ENCODE measurements at regions not wholly inside any gene's neighbourhood (a gene's known extent, or its start where the extent isn't known, plus 50 kb on each side); places are given as distances from the start of the nearest gene placed in this dataset.

GRCh38 chr7:91366091-91366490, 101.9 kb downstream of the FZD1 start:
- H3K27ac ChIP-seq, result no peak overlapping the region
- no peak overlapping the region for H3K4me3 ChIP-seq
- no peaks in the 10 kb centered on the region for H3K4me1 ChIP-seq
- TF ChIP-seq CTCF (IDR thresholded peaks at IDR 0.05) (no peak), POLR2A (IDR thresholded peaks at IDR 0.05) (no peak)
- H3K36me3 ChIP-seq, result no peaks in the 10 kb centered on the region
- DNase-seq, result no peak
- intact Hi-C loops (cut with DNase I), result no loop called here
- H3K9me3 ChIP-seq, result no peaks in the 10 kb centered on the region
- no peaks in the 10 kb centered on the region for H3K27me3 ChIP-seq
- no peak for ATAC-seq

- no peak overlapping the region for H3K27ac ChIP-seq
- H3K4me3 ChIP-seq, result no peak overlapping the region
- ATAC-seq (no peak), DNase-seq (no peak)
- H3K9me3 ChIP-seq, result no peaks in the 10 kb centered on the region
- TF ChIP-seq POLR2A (IDR thresholded peaks at IDR 0.05) (no peak), CTCF (IDR thresholded peaks at IDR 0.05) (no peak)
- 87 to 90% (median 88%) methylated on average over 6 of the region's 6 CpGs for WGBS, 4 donors
- H3K27me3 ChIP-seq, result no peaks in the 10 kb centered on the region
- H3K4me1 ChIP-seq, result peaks cover 0 to 5% (median 0%) of the 10 kb centered on the region in 12 donors
- intact Hi-C loops (cut with DNase I), result no loop called here
- no peaks in the 10 kb centered on the region for H3K36me3 ChIP-seq
Observed at GRCh38 chr7:91367812-91368578, 103.8 kb downstream of the FZD1 start.

- Histone ChIP-seq H3K27ac (no peak overlapping the region), H3K4me3 (no peak overlapping the region), H3K9me3 (no peaks in the 10 kb centered on the region), H3K4me1 (peaks cover 0 to 15% (median 0%) of the 10 kb centered on the region in 12 donors), H3K36me3 (no peaks in the 10 kb centered on the region), H3K27me3 (no peaks in the 10 kb centered on the region)
- intact Hi-C loops (cut with DNase I), result no loop called here
- no peak for DNase-seq
- TF ChIP-seq CTCF (IDR thresholded peaks at IDR 0.05) (no peak), POLR2A (IDR thresholded peaks at IDR 0.05) (no peak)
- WGBS, 4 donors, result 55 to 60% (median 57%) methylated on average over 3 of the region's 3 CpGs
- no peak for ATAC-seq
Observed at GRCh38 chr7:91372323-91372722, 108.1 kb downstream of the FZD1 start.

GRCh38 chr7:91373111-91373800, 109.0 kb downstream of the FZD1 start:
- H3K27ac ChIP-seq, result peak overlapping the region in 1 of 12 donors; percentile 29
- DNase-seq (no peak), ATAC-seq (no peak)
- no peak for TF ChIP-seq CTCF (IDR thresholded peaks at IDR 0.05)
- no peak for TF ChIP-seq POLR2A (IDR thresholded peaks at IDR 0.05)
- 62 to 70% (median 64%) methylated on average over 4 of the region's 4 CpGs for WGBS, 4 donors
- no peak overlapping the region for H3K4me3 ChIP-seq
- no peaks in the 10 kb centered on the region for H3K27me3 ChIP-seq
- intact Hi-C loops (cut with DNase I), result no loop called here
- no peaks in the 10 kb centered on the region for H3K36me3 ChIP-seq
- no peaks in the 10 kb centered on the region for H3K9me3 ChIP-seq
- peaks cover 0 to 15% (median 0%) of the 10 kb centered on the region in 12 donors for H3K4me1 ChIP-seq
